GM23338 (cell line): ENCODE measurements at regions not wholly inside any gene's neighbourhood (a gene's known extent, or its start where the extent isn't known, plus 50 kb on each side); places are given as distances from the start of the nearest gene placed in this dataset.

ENCODE experiments used
- ATAC-seq: fragments of 200-7000 bp; cut with Tn5 transposase; 3 replicates; pipeline ENCODE4 v1.9.1; 2020
- DNase-seq: peaks from one replicate; pipeline ENCODE4 v3.0.0-alpha.2; 2015; ENCODE audit warnings: low spot score
- H2AFZ ChIP-seq: fragments of 200-600 bp; sonication (generic); 2 replicates; pipeline ENCODE4 v1.8.0; 2016; ENCODE audit warnings: antibody characterized with exemption, mild to moderate bottlenecking, moderate library complexity
- H3F3A ChIP-seq: fragments of 200-600 bp; sonication (generic); replicated peaks from 2 replicates; pipeline ENCODE4 v1.8.0; 2017; ENCODE audit warnings: antibody characterized with exemption, mixed run types, low read depth
- H3K27ac ChIP-seq: fragments of 200-600 bp; sonication (generic); 2 replicates; pipeline ENCODE4 v1.6.1; 2016; ENCODE audit warnings: low read depth
- H3K27me3 ChIP-seq: fragments of 200-600 bp; sonication (generic); 2 replicates; pipeline ENCODE4 v1.8.0; 2016; ENCODE audit warnings: mild to moderate bottlenecking, mixed run types, moderate library complexity; ENCODE audit not compliant: insufficient read depth
- H3K36me3 ChIP-seq: fragments of 200-600 bp; sonication (generic); 2 replicates; pipeline ENCODE4 v1.8.0; 2016; ENCODE audit warnings: mild to moderate bottlenecking; ENCODE audit not compliant: insufficient read depth
- H3K4me1 ChIP-seq: fragments of 200-600 bp; sonication (generic); 2 replicates; pipeline ENCODE4 v1.8.0; 2016; ENCODE audit warnings: mild to moderate bottlenecking, moderate library complexity; ENCODE audit not compliant: insufficient read depth
- H3K4me2 ChIP-seq: fragments of 200-600 bp; sonication (generic); 2 replicates; pipeline ENCODE4 v1.7.1; 2017; ENCODE audit warnings: mixed run types
- H3K4me3 ChIP-seq: fragments of 200-600 bp; sonication (generic); 2 replicates; pipeline ENCODE4 v1.6.1; 2016; ENCODE audit warnings: mixed run types
- H3K79me2 ChIP-seq: fragments of 200-600 bp; sonication (generic); replicated peaks from 2 replicates; pipeline ENCODE4 v1.8.0; 2017; ENCODE audit warnings: mild to moderate bottlenecking; ENCODE audit not compliant: insufficient read depth
- H3K9me2 ChIP-seq: fragments of 200-600 bp; sonication (generic); 2 replicates; pipeline ENCODE4 v1.8.0; 2017; ENCODE audit not compliant: insufficient read depth
- H4K20me1 ChIP-seq: fragments of 200-600 bp; sonication (generic); replicated peaks from 2 replicates; pipeline ENCODE4 v1.8.0; 2017; ENCODE audit warnings: mild to moderate bottlenecking; ENCODE audit not compliant: insufficient read depth
- H3K27ac Mint-ChIP-seq: 2 replicates; pipeline ENCODE4 v1.8.0; 2020; ENCODE audit warnings: inconsistent platforms, mild to moderate bottlenecking, moderate library complexity, mixed read lengths
- H3K27me3 Mint-ChIP-seq: 3 replicates; pipeline ENCODE4 v1.8.0; 2022; ENCODE audit warnings: low read depth, mild to moderate bottlenecking, moderate library complexity, mixed read lengths, inconsistent platforms; ENCODE audit not compliant: insufficient read depth, poor library complexity
- H3K36me3 Mint-ChIP-seq: 3 replicates; pipeline ENCODE4 v1.8.0; 2021; ENCODE audit warnings: low read depth, mild to moderate bottlenecking, inconsistent platforms, moderate library complexity, mixed read lengths
- H3K4me1 Mint-ChIP-seq: 3 replicates; pipeline ENCODE4 v1.8.0; 2020; ENCODE audit warnings: mild to moderate bottlenecking, inconsistent platforms, mixed read lengths
- H3K4me3 Mint-ChIP-seq: 3 replicates; pipeline ENCODE4 v1.8.0; 2021; ENCODE audit warnings: moderate library complexity, mild to moderate bottlenecking, inconsistent platforms, mixed read lengths
- H3K9me3 Mint-ChIP-seq: 3 replicates; pipeline ENCODE4 v1.8.0; 2020; ENCODE audit warnings: moderate library complexity, mild to moderate bottlenecking, inconsistent platforms, mixed read lengths
- CTCF ChIP-seq, 2 experiments: fragments of 200-600 bp in 1 of 2; sonication (generic) in 1 of 2; conservative IDR thresholded peaks; 2 replicates each; pipeline versions ENCODE4 v1.5.1 to v1.6.1; 2016 to 2017; ENCODE audit warnings: antibody characterized with exemption in 2 of 2, low read depth in 2 of 2, mild to moderate bottlenecking in 2 of 2, moderate library complexity in 1 of 2
- ETS1 ChIP-seq: IDR thresholded peaks from 2 replicates; pipeline ENCODE4 v1.6.1; 2016; ENCODE audit warnings: antibody characterized with exemption
- EZH2 ChIP-seq: fragments of 200-600 bp; sonication (generic); IDR thresholded peaks from one replicate; pipeline ENCODE4 v1.8.0; 2017; ENCODE audit warnings: antibody characterized with exemption, mild to moderate bottlenecking, low read depth; ENCODE audit not compliant: unreplicated experiment
- REST ChIP-seq: IDR thresholded peaks from one replicate; pipeline ENCODE4 v1.6.1; 2018; ENCODE audit warnings: antibody characterized with exemption; ENCODE audit not compliant: unreplicated experiment
- ZNF114 ChIP-seq: fragments of 250-450 bp; sonication (Bioruptor Pico); IDR thresholded peaks from 2 replicates; pipeline ENCODE4 v1.5.0; 2020; ENCODE audit warnings: mild to moderate bottlenecking, moderate library complexity

- H3K27ac Mint-ChIP-seq: no peak overlapping the region
- H3K27me3 Mint-ChIP-seq: no peaks in the 10 kb centered on the region
- H3K4me1 Mint-ChIP-seq: peaks cover 8% of the 10 kb centered on the region; the same call in 2 of the 3 replicates
- Histone ChIP-seq H3K4me1 (peaks cover 8% of the 10 kb centered on the region), H3K9me2 (peaks cover 35% of the 10 kb centered on the region; the same call in 1 of the 2 replicates), H3K27me3 (no peaks in the 10 kb centered on the region), H3K36me3 (no peaks in the 10 kb centered on the region), H3K4me2 (no peak overlapping the region), H2AFZ (no peak overlapping the region), H4K20me1 (no peaks in the 10 kb centered on the region), H3K27ac (no peak overlapping the region), H3F3A (no peaks in the 10 kb centered on the region), H3K4me3 (no peak overlapping the region), H3K79me2 (no peaks in the 10 kb centered on the region)
- no peak for DNase-seq
- no peaks in the 10 kb centered on the region for H3K9me3 Mint-ChIP-seq
- H3K36me3 Mint-ChIP-seq: no peaks in the 10 kb centered on the region
- no peak overlapping the region for H3K4me3 Mint-ChIP-seq
- TF ChIP-seq CTCF (conservative IDR thresholded peaks at IDR 0.05; ENCODE audit: low read depth in 2 of 2) (no peak), ZNF114 (CRISPR knock-in tag) (no peak), ETS1 (no peak)
- ATAC-seq: no peak
Observed at GRCh38 chr9:115202181-115202580, 84.2 kb upstream of the TNC start.

- Histone ChIP-seq H3K4me2 (no peak overlapping the region), H3K27me3 (no peaks in the 10 kb centered on the region), H3K4me3 (no peak overlapping the region), H3K9me2 (peaks cover 35% of the 10 kb centered on the region; the same call in 1 of the 2 replicates), H3K4me1 (0 out of 2 replicates have a peak, but pooled peaks cover under 1% of the 10 kb centered on the region), H2AFZ (no peak overlapping the region), H3K27ac (no peak overlapping the region), H4K20me1 (no peaks in the 10 kb centered on the region), H3K36me3 (no peaks in the 10 kb centered on the region), H3F3A (no peaks in the 10 kb centered on the region), H3K79me2 (no peaks in the 10 kb centered on the region)
- peaks cover 3% of the 10 kb centered on the region; the same call in 1 of the 3 replicates for H3K4me1 Mint-ChIP-seq
- H3K27ac Mint-ChIP-seq: no peak overlapping the region
- H3K36me3 Mint-ChIP-seq: no peaks in the 10 kb centered on the region
- no peak overlapping the region for H3K4me3 Mint-ChIP-seq
- H3K27me3 Mint-ChIP-seq: no peaks in the 10 kb centered on the region
- ATAC-seq (no peak), DNase-seq (no peak)
- no peaks in the 10 kb centered on the region for H3K9me3 Mint-ChIP-seq
- TF ChIP-seq EZH2 (no peak), REST (no peak), ZNF114 (CRISPR knock-in tag) (no peak)
Observed at GRCh38 chr9:115202960-115203751, 85.2 kb upstream of the TNC start.
